Erythroblast (primary cell): ENCODE measurements at regions not wholly inside any gene's neighbourhood (a gene's known extent, or its start where the extent isn't known, plus 50 kb on each side); places are given as distances from the start of the nearest gene placed in this dataset.

ENCODE experiments used
- GATA1 ChIP-seq: IDR thresholded peaks from 2 replicates; pipeline ENCODE4 v1.6.1; 2011; ENCODE audit warnings: low read depth, mild to moderate bottlenecking, control low read depth, low read length, moderate library complexity
- POLR2A ChIP-seq: IDR thresholded peaks from 2 replicates; pipeline ENCODE4 v1.6.1; 2011; ENCODE audit warnings: mild to moderate bottlenecking, low read length

- no peak for TF ChIP-seq POLR2A
- no peak for TF ChIP-seq GATA1
Observed at GRCh38 chr15:25226360-25226759, 212.5 kb downstream of the UBE3A start.
